ENCODE measurements at regions not wholly inside any gene's neighbourhood (a gene's known extent, or its start where the extent isn't known, plus 50 kb on each side); places are given as distances from the start of the nearest gene placed in this dataset.

GRCh38 chr9:100731038-100731556 lies 153.2 kb downstream of the CAVIN4 start:
- TF ChIP-seq EZH2phosphoT487 (IDR thresholded peaks at IDR 0.05; ENCODE audit: low read depth), result no peak
- TF ChIP-seq CTCF (IDR thresholded peaks at IDR 0.05; ENCODE audit: low read depth, low read length), result no peak

All from OCI-LY3 (cell line).